ENCODE measurements at regions not wholly inside any gene's neighbourhood (a gene's known extent, or its start where the extent isn't known, plus 50 kb on each side); places are given as distances from the start of the nearest gene placed in this dataset.

GRCh38 chr9:23606107-23606506 is 219.9 kb downstream of the ELAVL2 start:
- no peak for DNase-seq

- DNase-seq, result no peak
These were observed 217.6 kb downstream of the ELAVL2 start for GRCh38 chr9:23608456-23608855.

GRCh38 chr9:23611869-23612268 is 214.2 kb downstream of the ELAVL2 start:
- DNase-seq, result no peak

- no peak for DNase-seq
These were observed 210.5 kb downstream of the ELAVL2 start for GRCh38 chr9:23615569-23615968.

GRCh38 chr9:23621188-23621587 is 204.9 kb downstream of the ELAVL2 start:
- DNase-seq, result no peak

- no peak for DNase-seq
These were observed 204.1 kb downstream of the ELAVL2 start for GRCh38 chr9:23621924-23622323.

- no peak for DNase-seq
These were observed 203.6 kb downstream of the ELAVL2 start for GRCh38 chr9:23622396-23622795.

- DNase-seq, result no peak
These were observed 195.6 kb downstream of the ELAVL2 start for GRCh38 chr9:23630488-23630887.

GRCh38 chr9:23635276-23635675 is 190.8 kb downstream of the ELAVL2 start:
- no peak for DNase-seq

- DNase-seq, result no peak
These were observed 189.8 kb downstream of the ELAVL2 start for GRCh38 chr9:23636199-23636598.

- DNase-seq, result no peak
These were observed 188.0 kb downstream of the ELAVL2 start for GRCh38 chr9:23638011-23638410.

- no peak for DNase-seq
These were observed 187.1 kb downstream of the ELAVL2 start for GRCh38 chr9:23638837-23639426.
